WTC11 (cell line): ENCODE measurements at regions not wholly inside any gene's neighbourhood (a gene's known extent, or its start where the extent isn't known, plus 50 kb on each side); places are given as distances from the start of the nearest gene placed in this dataset.

Experiments used
- CTCF ChIP-seq: fragments of 200-600 bp; IDR thresholded peaks from 2 replicates; pipeline ENCODE4 v1.8.0; 2022; ENCODE audit warnings: antibody characterized with exemption
- HMGXB4 ChIP-seq: sonication (generic); formaldehyde crosslinking; IDR thresholded peaks from 2 replicates; pipeline ENCODE4 v1.8.1; 2023; ENCODE audit warnings: mild to moderate bottlenecking, moderate library complexity, missing genetic modification reagents
- MAX ChIP-seq: sonication (generic); formaldehyde crosslinking; IDR thresholded peaks from 2 replicates; pipeline ENCODE4 v1.8.0; 2022; ENCODE audit warnings: mild to moderate bottlenecking, missing genetic modification reagents
- SMAD3 ChIP-seq: sonication (generic); formaldehyde crosslinking; IDR thresholded peaks from 2 replicates; pipeline ENCODE4 v1.8.0; 2022; ENCODE audit warnings: missing genetic modification reagents, mild to moderate bottlenecking, borderline replicate concordance
- USF2 ChIP-seq: sonication (generic); formaldehyde crosslinking; IDR thresholded peaks from 2 replicates; pipeline ENCODE4 v1.8.1; 2023; ENCODE audit warnings: mild to moderate bottlenecking, missing genetic modification reagents, moderate library complexity
- ZNF138 ChIP-seq: sonication (generic); formaldehyde crosslinking; conservative IDR thresholded peaks from 2 replicates; pipeline ENCODE4 v1.8.1; 2022; ENCODE audit warnings: mild to moderate bottlenecking, moderate library complexity, missing genetic modification reagents
- TF ChIP-seq, protein P1 (sequence below): sonication (generic); formaldehyde crosslinking; IDR thresholded peaks from 2 replicates; pipeline ENCODE4 v1.8.1; 2022; ENCODE audit warnings: low read depth, missing genetic modification reagents, borderline replicate concordance

DNA sequence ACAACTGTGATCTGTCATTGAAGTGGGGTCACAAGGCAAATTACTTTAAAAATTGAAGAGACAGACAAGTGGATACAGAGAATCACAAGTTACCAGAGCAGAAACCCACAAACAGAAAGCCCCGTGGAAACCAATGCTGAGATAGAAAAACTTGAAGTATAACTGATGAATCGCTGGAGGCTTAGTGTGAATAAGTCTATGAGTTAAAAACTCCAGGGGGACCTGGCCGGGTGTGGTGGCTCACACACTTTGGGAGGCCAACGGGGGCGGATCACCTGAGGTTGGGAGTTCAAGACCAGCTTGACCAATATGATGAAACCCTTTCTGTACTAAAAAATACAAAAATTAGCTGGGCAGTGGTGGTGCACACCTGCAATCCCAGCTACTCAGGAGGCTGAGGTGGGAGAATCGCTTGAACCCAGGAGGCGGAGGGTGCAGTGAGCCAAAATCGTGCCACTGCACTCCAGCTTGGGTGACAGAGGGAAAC, 69.7 kb upstream of the ZNRF2 start:
- TF ChIP-seq SMAD3 (CRISPR knock-in tag) (no peak), CTCF (no peak), ZNF138 (CRISPR knock-in tag) (no peak), MAX (CRISPR knock-in tag) (no peak), USF2 (CRISPR knock-in tag) (no peak), HMGXB4 (CRISPR knock-in tag) (no peak)
- TF ChIP-seq, protein P1, sequence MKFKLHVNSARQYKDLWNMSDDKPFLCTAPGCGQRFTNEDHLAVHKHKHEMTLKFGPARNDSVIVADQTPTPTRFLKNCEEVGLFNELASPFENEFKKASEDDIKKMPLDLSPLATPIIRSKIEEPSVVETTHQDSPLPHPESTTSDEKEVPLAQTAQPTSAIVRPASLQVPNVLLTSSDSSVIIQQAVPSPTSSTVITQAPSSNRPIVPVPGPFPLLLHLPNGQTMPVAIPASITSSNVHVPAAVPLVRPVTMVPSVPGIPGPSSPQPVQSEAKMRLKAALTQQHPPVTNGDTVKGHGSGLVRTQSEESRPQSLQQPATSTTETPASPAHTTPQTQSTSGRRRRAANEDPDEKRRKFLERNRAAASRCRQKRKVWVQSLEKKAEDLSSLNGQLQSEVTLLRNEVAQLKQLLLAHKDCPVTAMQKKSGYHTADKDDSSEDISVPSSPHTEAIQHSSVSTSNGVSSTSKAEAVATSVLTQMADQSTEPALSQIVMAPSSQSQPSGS (CRISPR knock-in tag) = no peak
